Smooth muscle cell of the brain vasculature (primary cell): ENCODE measurements at regions not wholly inside any gene's neighbourhood (a gene's known extent, or its start where the extent isn't known, plus 50 kb on each side); places are given as distances from the start of the nearest gene placed in this dataset.
"Not testable (repeated sequence)": the region's sequence is repeated elsewhere in the genome, so short reads cannot be mapped to it uniquely, and the experiment has no call there.

ENCODE experiments used
- DNase-seq: peaks from one replicate; pipeline ENCODE4 v3.0.0-alpha.2; 2012; ENCODE audit warnings: low read depth, low spot score

- DNase-seq, result not testable (repeated sequence)
Observed at GRCh38 chr2:131738996-131739434, 211.3 kb downstream of the CCDC74A start.

GRCh38 chr2:131753640-131754561 lies 226.2 kb downstream of the CCDC74A start:
- no peak for DNase-seq

DNA sequence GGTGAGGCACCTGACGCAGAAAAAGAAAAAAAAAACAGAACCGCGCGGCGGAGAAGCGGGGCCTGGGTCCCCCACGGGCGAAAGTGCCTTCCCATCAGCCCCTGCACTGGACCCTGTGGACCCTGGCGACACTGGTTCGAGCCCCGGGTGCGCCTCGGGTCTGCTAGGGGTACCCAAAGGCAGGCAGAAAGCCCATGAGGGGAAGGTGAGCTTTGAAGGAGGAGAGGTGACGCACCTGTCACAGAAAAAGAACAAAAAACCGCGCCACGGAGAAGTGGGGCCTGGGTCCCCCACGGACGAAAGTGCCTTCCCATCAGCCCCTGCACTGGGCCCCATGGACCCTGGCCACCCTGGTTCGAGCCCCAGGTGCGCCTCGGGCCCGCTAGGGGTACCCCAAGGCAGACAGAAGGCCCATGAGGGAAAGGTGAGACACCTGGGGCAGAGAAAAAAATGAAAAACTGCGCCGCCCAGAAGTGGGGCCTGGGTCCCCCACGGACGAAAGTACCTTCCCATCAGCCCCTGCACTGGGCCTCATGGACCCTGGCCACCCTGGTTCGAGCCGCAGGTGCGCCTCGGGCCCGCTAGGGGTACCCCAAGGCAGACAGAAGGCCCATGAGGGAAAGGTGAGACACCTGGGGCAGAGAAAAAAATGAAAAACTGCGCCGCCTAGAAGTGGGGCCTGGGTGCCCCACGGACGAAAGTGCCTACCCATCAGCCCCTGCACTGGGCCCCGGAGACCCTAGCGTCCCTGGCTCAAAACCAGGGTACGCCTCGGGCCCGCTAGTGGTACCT lies 227.4 kb downstream of the CCDC74A start:
- DNase-seq, result no peak

DNA sequence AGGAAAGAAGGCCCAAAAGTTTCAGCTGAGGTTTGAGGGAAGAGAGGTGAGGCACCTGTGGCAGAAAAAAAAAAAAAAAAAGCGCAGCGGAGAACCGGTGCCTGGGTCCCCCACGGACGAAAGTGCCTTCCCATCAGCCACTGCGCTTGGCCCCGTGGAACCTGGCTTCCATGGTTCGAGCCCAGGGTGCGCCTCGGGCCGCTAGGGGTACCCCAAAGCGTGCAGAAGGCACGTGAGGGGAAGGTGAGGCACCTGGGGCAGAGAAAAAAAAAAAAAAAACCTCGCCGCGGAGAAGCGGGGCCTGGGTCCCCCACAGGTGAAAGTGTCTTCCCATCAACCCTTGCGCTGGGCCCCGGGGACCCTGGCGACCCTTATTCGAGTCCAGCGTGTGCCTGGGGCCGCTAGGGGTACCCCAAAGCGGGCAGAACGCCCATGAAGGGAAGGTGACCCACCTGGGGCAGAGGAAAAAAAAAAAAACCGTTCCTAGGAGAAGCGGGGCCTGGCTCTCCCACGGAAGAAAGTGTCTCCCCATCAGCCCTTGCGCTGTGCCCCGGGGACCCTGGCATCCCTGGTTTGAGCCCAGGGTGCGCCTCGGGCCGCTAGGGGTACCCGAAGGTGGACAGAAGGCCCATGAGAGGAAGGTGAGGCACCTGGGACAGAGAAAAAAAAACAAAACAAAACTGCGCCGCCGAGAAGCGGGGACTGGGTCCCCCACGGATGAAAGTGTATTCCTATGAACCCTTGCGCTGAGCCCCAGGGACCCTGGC lies 228.6 kb downstream of the CCDC74A start:
- no peak for DNase-seq

- DNase-seq, result not testable (repeated sequence)
Observed at GRCh38 chr2:131758941-131759340, 231.3 kb downstream of the CCDC74A start.

DNA sequence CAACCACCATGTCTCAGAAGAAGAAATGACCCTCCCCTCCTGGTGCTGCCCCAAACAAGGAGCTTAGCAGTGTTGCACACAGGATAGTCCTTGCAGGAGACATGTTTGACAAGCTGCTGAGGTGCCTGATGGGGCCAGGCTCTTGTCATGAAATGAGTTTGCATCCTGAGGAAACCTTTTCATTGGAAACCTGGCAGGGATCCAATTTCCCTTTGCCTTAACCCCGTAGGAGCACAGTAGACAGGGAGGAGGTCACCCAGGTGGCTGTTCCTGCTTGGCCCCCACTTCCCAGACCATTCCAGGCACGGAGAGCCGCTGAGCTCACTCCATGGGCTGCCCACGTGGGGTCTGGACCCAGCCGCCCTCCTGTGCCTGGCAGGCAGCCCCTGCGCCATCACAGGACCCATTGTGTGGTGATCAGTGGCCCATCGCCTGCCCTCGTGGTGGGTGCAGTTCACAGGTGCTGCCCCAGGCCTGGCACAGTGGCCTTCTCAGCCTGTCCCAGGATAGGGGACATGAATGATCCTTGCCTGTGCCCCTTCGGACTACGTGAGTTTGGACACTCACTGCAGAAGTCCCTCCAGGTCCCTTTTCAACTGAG lies 247.4 kb downstream of the CCDC74A start:
- not testable (repeated sequence) for DNase-seq

GRCh38 chr2:131775903-131776506 lies 248.3 kb downstream of the CCDC74A start:
- DNase-seq, result not testable (repeated sequence)

GRCh38 chr2:131780446-131780845 lies 252.8 kb downstream of the CCDC74A start:
- DNase-seq, result not testable (repeated sequence)

- DNase-seq, result no peak
Observed at GRCh38 chr2:131801210-131801744, 273.6 kb downstream of the CCDC74A start.

- DNase-seq, result not testable (repeated sequence)
Observed at GRCh38 chr2:131801745-131802350, 274.2 kb downstream of the CCDC74A start.

DNA sequence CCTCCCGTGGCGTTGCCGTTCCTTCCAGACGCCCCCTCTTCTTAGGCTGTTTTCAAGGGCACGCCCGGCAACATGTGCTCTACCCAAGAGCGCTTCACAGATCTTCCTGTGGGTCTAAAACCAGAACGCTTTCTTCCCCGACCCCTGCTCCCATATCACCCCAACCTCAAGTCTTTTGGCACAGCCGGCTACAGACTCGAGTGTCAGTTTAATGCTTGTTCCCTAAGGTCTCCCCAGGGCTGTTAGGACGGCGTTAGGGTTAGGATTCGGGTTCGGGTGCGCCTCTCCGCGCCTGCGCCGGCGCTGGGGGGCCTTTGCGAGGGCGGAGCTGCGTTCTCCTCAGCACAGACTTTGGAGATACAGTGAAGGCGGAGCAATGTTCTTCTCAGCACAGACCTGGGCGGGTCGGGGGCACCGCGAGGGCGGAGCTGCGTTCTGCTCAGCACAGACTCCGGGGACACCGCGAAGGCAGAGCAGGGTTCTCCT lies 274.7 kb downstream of the CCDC74A start:
- not testable (repeated sequence) for DNase-seq

- not testable (repeated sequence) for DNase-seq
Observed at GRCh38 chr2:131803237-131803636, 275.5 kb downstream of the CCDC74A start.

DNA sequence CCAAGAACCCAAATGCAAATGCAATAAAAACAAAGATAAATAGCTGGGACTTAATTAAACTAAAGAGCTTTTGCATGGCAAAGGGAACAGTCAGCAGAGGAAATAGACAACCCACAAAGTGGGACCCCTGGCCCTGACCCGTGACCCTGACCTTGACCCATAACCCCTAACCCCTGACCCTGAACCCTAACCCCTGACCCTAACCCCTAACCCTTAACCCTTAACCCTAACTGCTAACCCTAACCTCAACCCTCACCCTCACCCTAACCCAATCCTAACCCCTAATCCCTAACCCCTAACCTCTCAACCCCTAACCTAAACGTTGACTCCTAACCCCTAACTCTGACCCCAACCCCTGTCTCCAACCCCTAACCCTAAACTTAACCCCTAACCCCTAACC lies 284.9 kb downstream of the CCDC74A start:
- not testable (repeated sequence) for DNase-seq

- DNase-seq, result not testable (repeated sequence)
Observed at GRCh38 chr2:131813378-131813777, 285.7 kb downstream of the CCDC74A start.

- DNase-seq, result not testable (repeated sequence)
Observed at GRCh38 chr2:131818267-131818973, 290.7 kb downstream of the CCDC74A start.

DNA sequence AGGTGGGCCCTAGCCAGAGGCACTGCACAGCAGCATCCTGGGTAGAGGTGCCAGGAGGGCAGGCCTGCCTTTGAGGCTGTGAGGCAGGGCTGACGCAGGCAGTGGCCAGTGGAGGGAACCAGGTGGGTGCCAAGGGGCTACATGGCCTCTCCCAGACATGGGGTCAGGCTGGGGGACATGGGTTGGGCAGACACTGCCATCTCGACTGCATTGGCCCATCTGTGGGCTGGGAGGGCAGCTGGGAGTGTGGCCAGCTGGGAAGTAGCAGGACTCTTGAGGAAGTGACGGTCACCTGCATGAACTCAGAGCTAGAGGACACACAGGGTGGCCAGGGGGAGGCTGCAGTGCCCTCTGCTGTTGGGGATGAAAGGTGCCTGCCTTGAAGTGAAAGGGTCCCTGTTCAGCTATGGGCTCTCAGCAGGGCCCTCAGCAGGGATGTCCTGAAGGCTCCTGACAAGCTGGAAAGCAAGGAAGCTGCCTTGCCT lies 294.6 kb downstream of the CCDC74A start:
- DNase-seq, result not testable (repeated sequence)

DNA sequence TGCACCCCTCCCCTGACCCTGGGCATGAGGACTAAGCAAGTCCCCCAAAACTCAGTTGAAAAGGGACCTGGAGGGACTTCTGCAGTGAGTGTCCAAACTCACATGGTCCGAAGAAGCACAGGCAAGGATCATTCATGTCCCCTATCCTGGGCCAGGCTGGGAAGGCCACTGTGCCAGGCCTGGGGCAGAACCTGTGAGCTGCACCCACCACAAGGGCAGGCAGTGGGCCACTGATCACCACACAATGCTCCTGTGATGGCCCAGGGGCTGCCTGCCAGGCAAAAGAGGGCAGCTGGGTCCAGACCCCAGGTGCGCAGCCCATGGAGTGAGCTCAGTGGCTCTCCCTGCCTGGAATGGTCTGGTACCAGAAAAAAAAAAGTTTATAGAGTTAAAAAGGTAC lies 295.4 kb downstream of the CCDC74A start:
- DNase-seq, result not testable (repeated sequence)

- not testable (repeated sequence) for DNase-seq
Observed at GRCh38 chr2:131824986-131825385, 297.3 kb downstream of the CCDC74A start.
